ENCODE measurements at regions not wholly inside any gene's neighbourhood (a gene's known extent, or its start where the extent isn't known, plus 50 kb on each side); places are given as distances from the start of the nearest gene placed in this dataset.

DNA sequence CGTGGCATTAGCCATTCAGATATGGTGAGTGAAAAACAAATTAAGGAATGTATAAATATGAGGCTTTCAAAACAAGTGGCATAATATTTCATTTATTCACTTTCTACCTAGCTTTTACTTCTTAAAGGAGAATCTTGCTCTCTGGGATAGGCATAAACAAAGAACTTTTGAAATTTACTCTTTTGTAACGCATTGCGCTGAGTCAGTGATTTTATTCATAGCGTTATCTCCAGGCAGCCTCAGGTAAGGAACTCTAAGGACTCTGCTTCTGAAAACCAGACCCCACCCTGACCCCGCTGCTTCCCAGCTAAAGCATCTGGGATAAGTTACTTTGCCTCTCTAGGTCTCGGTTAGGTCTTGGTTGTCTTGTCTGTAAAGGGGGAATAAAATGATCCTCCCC lies 234.7 kb downstream of the MYLK4 start:
- H3K9me3 ChIP-seq (ENCODE audit: low read depth): no peaks in the 10 kb centered on the region
- no peaks in the 10 kb centered on the region for H3K9me2 ChIP-seq (replicated peaks; ENCODE audit: insufficient read depth)
- peaks cover 17% of the 10 kb centered on the region for H3K4me1 ChIP-seq (ENCODE audit: insufficient read depth)
- TF ChIP-seq, protein P1, sequence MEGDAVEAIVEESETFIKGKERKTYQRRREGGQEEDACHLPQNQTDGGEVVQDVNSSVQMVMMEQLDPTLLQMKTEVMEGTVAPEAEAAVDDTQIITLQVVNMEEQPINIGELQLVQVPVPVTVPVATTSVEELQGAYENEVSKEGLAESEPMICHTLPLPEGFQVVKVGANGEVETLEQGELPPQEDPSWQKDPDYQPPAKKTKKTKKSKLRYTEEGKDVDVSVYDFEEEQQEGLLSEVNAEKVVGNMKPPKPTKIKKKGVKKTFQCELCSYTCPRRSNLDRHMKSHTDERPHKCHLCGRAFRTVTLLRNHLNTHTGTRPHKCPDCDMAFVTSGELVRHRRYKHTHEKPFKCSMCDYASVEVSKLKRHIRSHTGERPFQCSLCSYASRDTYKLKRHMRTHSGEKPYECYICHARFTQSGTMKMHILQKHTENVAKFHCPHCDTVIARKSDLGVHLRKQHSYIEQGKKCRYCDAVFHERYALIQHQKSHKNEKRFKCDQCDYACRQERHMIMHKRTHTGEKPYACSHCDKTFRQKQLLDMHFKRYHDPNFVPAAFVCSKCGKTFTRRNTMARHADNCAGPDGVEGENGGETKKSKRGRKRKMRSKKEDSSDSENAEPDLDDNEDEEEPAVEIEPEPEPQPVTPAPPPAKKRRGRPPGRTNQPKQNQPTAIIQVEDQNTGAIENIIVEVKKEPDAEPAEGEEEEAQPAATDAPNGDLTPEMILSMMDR (IDR thresholded peaks at IDR 0.05; ENCODE audit: poor library complexity): no peak
- TF ChIP-seq EZH2 (IDR thresholded peaks at IDR 0.05; ENCODE audit: borderline replicate concordance) (no peak), EZH2phosphoT487 (IDR thresholded peaks at IDR 0.05; ENCODE audit: low read depth, severe bottlenecking, unreplicated experiment) (no peak)
- no peaks in the 10 kb centered on the region for H3K36me3 ChIP-seq (replicated peaks; ENCODE audit: insufficient read depth, low read depth)
- H3K27ac ChIP-seq: peak overlapping the region; percentile 96
- no peak overlapping the region for H3K4me3 ChIP-seq
- 91% methylated on average over 6 of the region's 6 CpGs for WGBS (ENCODE audit: low lambda C conversion rate, missing lambda C conversion rate)
- no peak for DNase-seq (ENCODE audit: low spot score)
- H4K20me1 ChIP-seq (ENCODE audit: insufficient read depth, poor library complexity, severe bottlenecking): no peaks in the 10 kb centered on the region
- H2AFZ ChIP-seq: no peak overlapping the region
- H3K27me3 ChIP-seq: no peaks in the 10 kb centered on the region
- H3K79me2 ChIP-seq: no peaks in the 10 kb centered on the region
- H3K4me2 ChIP-seq: peak overlapping the region; percentile 41

DNA sequence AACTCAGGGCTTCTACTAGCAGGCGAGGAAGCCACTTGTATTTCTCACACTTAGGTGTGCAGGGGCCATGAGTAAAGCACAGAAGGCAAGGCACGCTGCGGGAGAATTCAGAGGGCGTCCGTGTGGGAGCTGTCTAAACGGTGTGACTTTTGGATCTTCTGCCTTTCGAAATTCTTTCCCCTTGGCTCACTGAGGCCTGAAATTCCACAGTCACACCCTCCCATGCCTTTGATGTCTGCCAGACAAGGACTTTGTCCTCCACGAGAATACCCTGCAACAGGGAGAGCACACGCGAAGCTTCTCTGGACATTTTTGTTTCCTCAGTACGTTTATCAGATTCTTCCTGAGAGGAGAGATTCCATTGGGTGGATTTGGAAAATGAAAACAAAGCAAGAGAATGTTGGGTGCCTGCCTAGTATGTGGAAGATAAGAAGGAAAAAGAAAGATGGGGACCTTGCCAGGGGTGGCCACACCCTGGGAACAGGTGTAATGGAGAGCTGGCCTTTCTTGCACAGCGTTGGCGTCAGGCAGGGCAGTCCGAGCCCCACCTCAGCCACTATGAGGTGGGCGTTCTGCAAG lies 235.7 kb downstream of the MYLK4 start:
- no peaks in the 10 kb centered on the region for H3K9me3 ChIP-seq (ENCODE audit: low read depth)
- H3K36me3 ChIP-seq (replicated peaks; ENCODE audit: insufficient read depth, low read depth): no peaks in the 10 kb centered on the region
- peak overlapping the region; percentile 51 for H3K4me2 ChIP-seq
- no peaks in the 10 kb centered on the region for H3K27me3 ChIP-seq
- H3K4me1 ChIP-seq (ENCODE audit: insufficient read depth): peaks cover 17% of the 10 kb centered on the region
- no peak overlapping the region for H3K4me3 ChIP-seq
- WGBS (ENCODE audit: low lambda C conversion rate, missing lambda C conversion rate): 52% methylated on average over 15 of the region's 15 CpGs
- peak; percentile 75 for DNase-seq (ENCODE audit: low spot score)
- TF ChIP-seq EZH2phosphoT487 (IDR thresholded peaks at IDR 0.05; ENCODE audit: low read depth, severe bottlenecking, unreplicated experiment) (no peak), EZH2 (IDR thresholded peaks at IDR 0.05; ENCODE audit: borderline replicate concordance) (no peak)
- TF ChIP-seq, protein P1 (IDR thresholded peaks at IDR 0.05; ENCODE audit: poor library complexity): no peak
- no peaks in the 10 kb centered on the region for H3K9me2 ChIP-seq (replicated peaks; ENCODE audit: insufficient read depth)
- no peaks in the 10 kb centered on the region for H4K20me1 ChIP-seq (ENCODE audit: insufficient read depth, poor library complexity, severe bottlenecking)
- H3K79me2 ChIP-seq: no peaks in the 10 kb centered on the region
- H3K27ac ChIP-seq: peak overlapping the region; percentile 96
- no peak overlapping the region for H2AFZ ChIP-seq

DNA sequence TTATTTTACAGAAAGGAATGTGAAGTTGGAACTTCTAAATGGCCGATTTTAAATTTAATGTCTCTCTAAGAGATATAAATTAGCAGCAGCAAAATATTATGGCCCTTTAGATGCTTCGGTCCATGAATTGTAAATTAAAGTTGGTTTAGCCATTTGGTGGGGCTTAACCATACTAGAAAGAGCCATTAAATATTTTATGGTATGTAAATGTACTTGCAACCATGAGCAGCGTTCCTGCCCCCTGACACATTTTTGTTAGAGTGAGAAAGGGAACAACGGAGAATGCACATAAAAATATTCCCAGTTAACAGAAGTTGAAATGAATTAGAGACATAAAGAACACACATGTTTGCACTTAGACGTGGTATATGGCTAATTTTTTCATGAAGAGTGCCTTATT lies 237.9 kb downstream of the MYLK4 start:
- H3K9me3 ChIP-seq (ENCODE audit: low read depth): no peaks in the 10 kb centered on the region
- H2AFZ ChIP-seq: no peak overlapping the region
- TF ChIP-seq, protein P1 (IDR thresholded peaks at IDR 0.05; ENCODE audit: poor library complexity): no peak
- TF ChIP-seq EZH2phosphoT487 (IDR thresholded peaks at IDR 0.05; ENCODE audit: low read depth, severe bottlenecking, unreplicated experiment) (no peak), EZH2 (IDR thresholded peaks at IDR 0.05; ENCODE audit: borderline replicate concordance) (no peak)
- H3K79me2 ChIP-seq: no peaks in the 10 kb centered on the region
- H3K4me2 ChIP-seq: no peak overlapping the region
- no peak overlapping the region for H3K27ac ChIP-seq
- no peak for DNase-seq (ENCODE audit: low spot score)
- H3K9me2 ChIP-seq (replicated peaks; ENCODE audit: insufficient read depth): no peaks in the 10 kb centered on the region
- no peak overlapping the region for H3K4me3 ChIP-seq
- no peaks in the 10 kb centered on the region for H3K36me3 ChIP-seq (replicated peaks; ENCODE audit: insufficient read depth, low read depth)
- H4K20me1 ChIP-seq (ENCODE audit: insufficient read depth, poor library complexity, severe bottlenecking): no peaks in the 10 kb centered on the region
- WGBS (ENCODE audit: low lambda C conversion rate, missing lambda C conversion rate): 78% methylated on average over 5 of the region's 5 CpGs
- H3K4me1 ChIP-seq (ENCODE audit: insufficient read depth): peaks cover 17% of the 10 kb centered on the region
- H3K27me3 ChIP-seq: no peaks in the 10 kb centered on the region

Data from hepatocyte (in vitro differentiated cells).